A549 (cell line): ENCODE measurements at regions not wholly inside any gene's neighbourhood (a gene's known extent, or its start where the extent isn't known, plus 50 kb on each side); places are given as distances from the start of the nearest gene placed in this dataset.

Experiments used
- ATAC-seq, 2 experiments: fragments of 200-7000 bp in 1 of 2; fragments of >200 bp in 1 of 2; cut with Nextera tagmentation in 1 of 2; cut with Tn5 transposase in 1 of 2; 3 replicates each; pipeline versions ENCODE4 v1.8.0 to v1.9.1; 2018 to 2020; ENCODE audit warnings: mild to moderate bottlenecking in 1 of 2, moderate library complexity in 1 of 2
- CTCF ChIA-PET: fragments of 300-600 bp; sonication (Branson Sonifier 250); formaldehyde crosslinking; extraction: SDS; loops from one replicate; lab custom pipeline; 2021; ENCODE audit warnings: antibody characterized with exemption, inconsistent platforms; lab: Yijun Ruan, JAX
- POLR2A ChIA-PET: fragments of 350-600 bp; formaldehyde crosslinking; extraction: SDS; loops from one replicate; lab custom pipeline; 2021; ENCODE audit warnings: antibody characterized with exemption, inconsistent platforms; lab: Yijun Ruan, JAX
- DNase-seq, 2 experiments: peaks; one replicate each; pipeline versions ENCODE4 v3.0.0 to v3.0.0-alpha.2; 2011 to 2016; ENCODE audit warnings: low read depth in 1 of 2, low spot score in 1 of 2
- FAIRE-seq: peaks from 2 replicates; lab custom pipeline; 2011; peaks lifted over from hg19 to GRCh38; lab: Jason Lieb, UNC
- H3K27ac ChIP-seq, 2 experiments: fragments of >200 bp; sonication (Bioruptor Twin); formaldehyde crosslinking; 3 replicates each; pipeline ENCODE4 v1.5.1; 2016 to 2017
- H3K4me1 ChIP-seq: fragments of >200 bp; sonication (Bioruptor Twin); formaldehyde crosslinking; 3 replicates; pipeline ENCODE4 v1.6.1; 2016
- H3K4me2 ChIP-seq: fragments of >200 bp; sonication (Bioruptor Twin); formaldehyde crosslinking; 3 replicates; pipeline ENCODE4 v1.6.1; 2016
- H3K4me3 ChIP-seq: fragments of >200 bp; sonication (Bioruptor Twin); formaldehyde crosslinking; 3 replicates; pipeline ENCODE4 v1.5.1; 2016
- H3K9me3 ChIP-seq: fragments of >200 bp; sonication (Bioruptor Twin); formaldehyde crosslinking; 3 replicates; pipeline ENCODE4 v1.6.1; 2016
- BHLHE40 ChIP-seq: IDR thresholded peaks from 2 replicates; pipeline ENCODE4 v1.6.1; 2012; ENCODE audit warnings: low read depth, low read length, inconsistent platforms
- CEBPB ChIP-seq, 2 experiments: fragments of >200 bp in 1 of 2; sonication (Bioruptor Twin) in 1 of 2; formaldehyde crosslinking in 1 of 2; IDR thresholded peaks; 2 replicates each; pipeline ENCODE4 v1.6.1; 2012 to 2016
- CHD2 ChIP-seq: fragments of 150-350 bp; IDR thresholded peaks from 2 replicates; pipeline ENCODE4 v1.6.1; 2014; ENCODE audit warnings: low read length; ENCODE audit not compliant: partially characterized antibody
- EHMT2 ChIP-seq: fragments of 200-600 bp; sonication (generic); IDR thresholded peaks from 2 replicates; pipeline ENCODE4 v1.6.1; 2016; ENCODE audit warnings: antibody characterized with exemption, low read depth, mild to moderate bottlenecking, moderate library complexity
- EP300 ChIP-seq, 2 experiments: fragments of >200 bp; sonication (Bioruptor Twin); formaldehyde crosslinking; IDR thresholded peaks; 2 replicates in 1 of 2; 3 replicates in 1 of 2; pipeline ENCODE4 v1.6.1; 2016 to 2017
- ESRRA ChIP-seq: fragments of 150-350 bp; IDR thresholded peaks from 2 replicates; pipeline ENCODE4 v1.6.1; 2014; ENCODE audit warnings: mild to moderate bottlenecking, low read length, borderline replicate concordance
- FOSB ChIP-seq: fragments of 250-450 bp; sonication (Bioruptor Pico); IDR thresholded peaks from 2 replicates; pipeline ENCODE4 v1.5.0; 2020; ENCODE audit warnings: mild to moderate bottlenecking, moderate library complexity
- FOSL2 ChIP-seq, 2 experiments: fragments of 450-650 bp in 1 of 2; fragments of >200 bp in 1 of 2; sonication (Bioruptor Twin) in 1 of 2; formaldehyde crosslinking; IDR thresholded peaks; 2 replicates each; pipeline versions ENCODE4 v1.5.0 to v1.6.1; 2016 to 2020; ENCODE audit warnings: mild to moderate bottlenecking in 1 of 2, moderate library complexity in 1 of 2
- FOXS1 ChIP-seq: fragments of 250-450 bp; sonication (Bioruptor Pico); IDR thresholded peaks from 2 replicates; pipeline ENCODE4 v1.5.0; 2020; ENCODE audit warnings: mild to moderate bottlenecking, moderate library complexity
- GATA3 ChIP-seq: IDR thresholded peaks from 2 replicates; pipeline ENCODE4 v1.6.1; 2012; ENCODE audit warnings: borderline replicate concordance
- HOXB13 ChIP-seq: fragments of 250-450 bp; sonication (Bioruptor Pico); IDR thresholded peaks from 2 replicates; pipeline ENCODE4 v1.5.0; 2020; ENCODE audit warnings: low read depth, mild to moderate bottlenecking, moderate library complexity
- JUN ChIP-seq, 2 experiments: fragments of >200 bp; sonication (Bioruptor Twin); formaldehyde crosslinking; IDR thresholded peaks; 2 replicates in 1 of 2; 3 replicates in 1 of 2; pipeline ENCODE4 v1.6.1; 2016 to 2017
- JUNB ChIP-seq: fragments of >200 bp; sonication (Bioruptor Twin); formaldehyde crosslinking; IDR thresholded peaks from 2 replicates; pipeline ENCODE4 v1.6.1; 2016
- MYC ChIP-seq: IDR thresholded peaks from 2 replicates; pipeline ENCODE4 v1.6.1; 2012; ENCODE audit warnings: mild to moderate bottlenecking, inconsistent platforms, low read length, improper control_type of control experiment, borderline replicate concordance
- NFE2L2 ChIP-seq: fragments of 150-350 bp; conservative IDR thresholded peaks from 2 replicates; pipeline ENCODE4 v1.6.1; 2014; ENCODE audit warnings: low read length
- NR3C1 ChIP-seq: fragments of >200 bp; sonication (Bioruptor Twin); formaldehyde crosslinking; IDR thresholded peaks from 3 replicates; pipeline ENCODE4 v1.6.1; 2017
- PHF8 ChIP-seq: fragments of 200-600 bp; sonication (generic); IDR thresholded peaks from 2 replicates; pipeline ENCODE4 v1.6.1; 2016; ENCODE audit warnings: low read depth, mild to moderate bottlenecking, antibody characterized with exemption, moderate library complexity, borderline replicate concordance
- RAD21 ChIP-seq, 2 experiments: fragments of >200 bp in 1 of 2; sonication (Bioruptor Twin) in 1 of 2; formaldehyde crosslinking in 1 of 2; IDR thresholded peaks in 1 of 2; conservative IDR thresholded peaks in 1 of 2; 2 replicates in 1 of 2; 3 replicates in 1 of 2; pipeline ENCODE4 v1.6.1; 2012 to 2018; ENCODE audit warnings: inconsistent platforms in 1 of 2
- RARB ChIP-seq: fragments of 250-450 bp; sonication (Bioruptor Pico); IDR thresholded peaks from 2 replicates; pipeline ENCODE4 v1.8.0; 2021; ENCODE audit warnings: mild to moderate bottlenecking, moderate library complexity
- SMC3 ChIP-seq: fragments of >200 bp; sonication (Bioruptor Twin); formaldehyde crosslinking; IDR thresholded peaks from 3 replicates; pipeline ENCODE4 v1.6.1; 2018; ENCODE audit warnings: inconsistent platforms
- SREBF2 ChIP-seq: fragments of 450-650 bp; IDR thresholded peaks from 2 replicates; pipeline ENCODE4 v1.6.1; 2014; ENCODE audit warnings: mild to moderate bottlenecking, moderate library complexity
- WGBS: methylation state at CpG from one replicate; pipeline ENCODE4 v1.1.6; 2017; ENCODE audit errors: missing lambda C conversion rate; 5-methylcytosine and 5-hydroxymethylcytosine counted together
- TF ChIP-seq, protein P1 (sequence below): fragments of >200 bp; sonication (Bioruptor Twin); formaldehyde crosslinking; IDR thresholded peaks from 3 replicates; pipeline ENCODE4 v1.6.1; 2016
- TF ChIP-seq, protein P2 (sequence below): IDR thresholded peaks from 2 replicates; pipeline ENCODE4 v1.6.1; 2012
- TF ChIP-seq, protein P3 (sequence below): fragments of 450-650 bp; IDR thresholded peaks from 2 replicates; pipeline ENCODE4 v1.6.1; 2014; ENCODE audit warnings: antibody characterized with exemption

- ATAC-seq, result peak; percentile 87 to 92
- Histone ChIP-seq H3K4me3 (no peak overlapping the region), H3K4me1 (peaks cover 73% of the 10 kb centered on the region), H3K4me2 (peak overlapping the region; percentile 55), H3K27ac (peak overlapping the region; percentile 93 to 99), H3K9me3 (no peaks in the 10 kb centered on the region)
- CTCF ChIA-PET, result interaction anchor here (3.1 kb wide), 1 partner anchor 13 kb away, joined by 13 read pairs; no protein-coding TSS in a partner anchor
- peak; percentile 30; the same call in 1 of the 3 replicates for TF ChIP-seq SMC3
- TF ChIP-seq JUN (IDR thresholded peaks at IDR 0.05), result peak; percentile 70 to 92
- no peak for TF ChIP-seq MYC
- TF ChIP-seq FOSB (CRISPR knock-in tag), result no peak
- TF ChIP-seq, protein P1, sequence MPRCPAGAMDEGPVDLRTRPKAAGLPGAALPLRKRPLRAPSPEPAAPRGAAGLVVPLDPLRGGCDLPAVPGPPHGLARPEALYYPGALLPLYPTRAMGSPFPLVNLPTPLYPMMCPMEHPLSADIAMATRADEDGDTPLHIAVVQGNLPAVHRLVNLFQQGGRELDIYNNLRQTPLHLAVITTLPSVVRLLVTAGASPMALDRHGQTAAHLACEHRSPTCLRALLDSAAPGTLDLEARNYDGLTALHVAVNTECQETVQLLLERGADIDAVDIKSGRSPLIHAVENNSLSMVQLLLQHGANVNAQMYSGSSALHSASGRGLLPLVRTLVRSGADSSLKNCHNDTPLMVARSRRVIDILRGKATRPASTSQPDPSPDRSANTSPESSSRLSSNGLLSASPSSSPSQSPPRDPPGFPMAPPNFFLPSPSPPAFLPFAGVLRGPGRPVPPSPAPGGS, result peak; percentile 85; the same call in 2 of the 3 replicates
- no peak for TF ChIP-seq BHLHE40
- no peak for TF ChIP-seq HOXB13 (CRISPR knock-in tag)
- TF ChIP-seq RAD21 (conservative IDR thresholded peaks at IDR 0.05 in 1 of 2, IDR thresholded peaks at IDR 0.05 in 1 of 2), result peak; percentile 5 to 48; a peak in 3 of 5 replicates
- TF ChIP-seq GATA3, result peak; percentile 90
- no peak for TF ChIP-seq FOSL2 (IDR thresholded peaks at IDR 0.05)
- TF ChIP-seq FOSL2 (CRISPR knock-in tag; IDR thresholded peaks at IDR 0.05), result peak; percentile 54; the same call in 1 of the 2 replicates
- no peak for TF ChIP-seq PHF8
- TF ChIP-seq EP300 (IDR thresholded peaks at IDR 0.05), result peak; percentile 93 to 96
- peak; percentile 76 for TF ChIP-seq JUNB
- peak; percentile 39 to 73 for TF ChIP-seq CEBPB (IDR thresholded peaks at IDR 0.05)
- no peak for TF ChIP-seq RARB (CRISPR knock-in tag)
- TF ChIP-seq, protein P2, sequence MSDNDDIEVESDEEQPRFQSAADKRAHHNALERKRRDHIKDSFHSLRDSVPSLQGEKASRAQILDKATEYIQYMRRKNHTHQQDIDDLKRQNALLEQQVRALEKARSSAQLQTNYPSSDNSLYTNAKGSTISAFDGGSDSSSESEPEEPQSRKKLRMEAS, result peak; percentile 35; the same call in 1 of the 2 replicates
- DNase-seq, result peak in 1 of 2 experiments; percentile 90
- no peak for FAIRE-seq
- POLR2A ChIA-PET, result interaction anchor here (1.3 kb wide), 1 partner anchor 8 kb away, joined by 4 read pairs; no protein-coding TSS in a partner anchor
- WGBS, result 5% methylated on average over 6 of the region's 6 CpGs
Measured at GRCh38 chr4:128560754-128561495, 248.6 kb upstream of the JADE1 start.

DNA sequence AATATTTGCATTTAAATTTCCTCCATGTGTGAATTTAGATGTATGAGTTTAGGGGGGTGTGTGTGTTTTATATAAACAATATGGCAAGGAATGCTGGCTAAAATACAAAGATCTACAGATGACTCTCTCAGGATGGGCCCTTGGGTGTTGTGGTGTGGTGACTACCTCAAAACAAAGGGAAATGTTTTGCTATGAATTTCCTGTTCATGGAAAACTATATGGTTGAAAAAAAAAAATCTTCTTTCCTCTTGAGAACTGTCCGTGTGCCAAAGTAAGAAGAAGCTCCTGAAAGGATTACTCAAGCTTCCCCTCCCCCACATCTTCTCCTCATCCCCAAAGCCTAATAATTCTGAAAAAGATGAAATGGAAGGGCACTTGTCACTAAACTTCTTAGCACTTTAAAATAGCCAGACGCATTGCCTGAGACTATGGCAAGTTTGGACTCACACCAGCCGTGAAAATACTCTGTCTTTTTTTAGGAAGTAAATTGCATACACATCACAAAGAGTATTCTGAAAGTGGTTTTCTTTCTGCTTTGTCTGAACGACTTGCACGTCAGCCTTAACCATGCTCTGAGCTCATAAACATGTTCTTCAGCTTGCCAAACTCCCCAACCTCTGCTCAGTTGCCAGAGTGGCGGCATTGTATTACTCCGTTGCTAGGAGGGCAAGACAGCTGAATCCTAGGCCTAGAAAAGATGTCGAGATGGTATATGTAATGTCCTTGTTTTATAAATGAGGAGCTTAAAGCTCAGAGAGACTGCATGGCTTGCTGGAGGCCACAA lies 250.4 kb upstream of the JADE1 start:
- ATAC-seq, result no peak
- CTCF ChIA-PET, result interaction anchor here (0.6 to 2.1 kb wide), 6 partner anchors 14 to 131 kb away, joined by 3 to 9 read pairs (median 4); no protein-coding TSS in a partner anchor
- Histone ChIP-seq H3K4me3 (no peak overlapping the region), H3K4me1 (peaks cover 73% of the 10 kb centered on the region), H3K4me2 (no peak overlapping the region), H3K9me3 (no peaks in the 10 kb centered on the region)
- POLR2A ChIA-PET, result no interaction called here
- 87% methylated on average over 8 of the region's 8 CpGs for WGBS
- FAIRE-seq, result no peak
- TF ChIP-seq NFE2L2 (no peak), SMC3 (no peak), FOXS1 (CRISPR knock-in tag) (no peak), FOSL2 (IDR thresholded peaks at IDR 0.05) (no peak), FOSL2 (CRISPR knock-in tag; IDR thresholded peaks at IDR 0.05) (no peak), MYC (no peak), NR3C1 (no peak), ESRRA (no peak), CHD2 (no peak), PHF8 (no peak), EP300 (IDR thresholded peaks at IDR 0.05) (no peak), JUN (IDR thresholded peaks at IDR 0.05) (no peak), SREBF2 (no peak), EHMT2 (no peak)
- TF ChIP-seq, protein P3, sequence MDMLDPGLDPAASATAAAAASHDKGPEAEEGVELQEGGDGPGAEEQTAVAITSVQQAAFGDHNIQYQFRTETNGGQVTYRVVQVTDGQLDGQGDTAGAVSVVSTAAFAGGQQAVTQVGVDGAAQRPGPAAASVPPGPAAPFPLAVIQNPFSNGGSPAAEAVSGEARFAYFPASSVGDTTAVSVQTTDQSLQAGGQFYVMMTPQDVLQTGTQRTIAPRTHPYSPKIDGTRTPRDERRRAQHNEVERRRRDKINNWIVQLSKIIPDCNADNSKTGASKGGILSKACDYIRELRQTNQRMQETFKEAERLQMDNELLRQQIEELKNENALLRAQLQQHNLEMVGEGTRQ, result no peak
- TF ChIP-seq, all 56 proteins: peak for 0
- H3K27ac ChIP-seq, result peak overlapping the region; percentile 93 to 99
- no peak for DNase-seq
